ENCODE measurements at regions not wholly inside any gene's neighbourhood (a gene's known extent, or its start where the extent isn't known, plus 50 kb on each side); places are given as distances from the start of the nearest gene placed in this dataset.

DNA sequence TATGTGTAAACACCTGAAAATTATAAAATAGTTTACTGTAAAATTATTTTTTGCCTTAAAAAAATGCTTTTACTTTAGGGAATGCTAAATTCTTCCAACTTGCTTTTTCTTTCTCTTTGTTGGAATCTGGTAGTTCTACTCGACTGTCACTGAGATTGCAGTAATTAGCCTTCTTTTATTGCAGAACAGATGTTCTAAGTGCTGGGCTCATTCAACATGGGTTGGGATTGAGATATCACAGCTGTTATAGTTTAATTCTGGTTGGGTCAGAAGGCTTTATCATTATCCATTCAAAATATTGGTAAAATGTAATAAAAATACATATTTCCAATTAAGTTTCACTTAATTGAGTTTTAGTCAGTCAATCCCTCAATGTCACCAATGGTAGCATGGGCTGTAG lies 686.7 kb downstream of the CDH18 start:
- Histone ChIP-seq H3K23me2 (ENCODE audit: low read depth, low read length) (no peaks in the 10 kb centered on the region), H4K20me1 (replicated peaks in 1 of 2; ENCODE audit: control insufficient read depth in 1 of 2, insufficient read depth in 2 of 2, low read length in 2 of 2) (no peaks in the 10 kb centered on the region), H2AFZ (ENCODE audit: low read length) (no peak overlapping the region), H2BK12ac (ENCODE audit: low read depth, low read length) (no peak overlapping the region), H3K56ac (replicated peaks; ENCODE audit: insufficient read length, low read depth, low read length) (no peak overlapping the region), H4K91ac (replicated peaks; ENCODE audit: insufficient read length, low read length) (no peak overlapping the region), H2BK20ac (ENCODE audit: low read length) (no peak overlapping the region), H4K5ac (ENCODE audit: insufficient read length, low read depth, low read length) (no peak overlapping the region), H2BK5ac (ENCODE audit: low read depth, low read length) (no peak overlapping the region), H3K79me2 (ENCODE audit: control insufficient read depth in 1 of 2, insufficient read depth in 2 of 2, low read length in 2 of 2) (no peaks in the 10 kb centered on the region), H2BK15ac (ENCODE audit: low read length) (no peak overlapping the region), H3K18ac (ENCODE audit: extremely low read depth, low read length) (no peak overlapping the region), H3K23ac (ENCODE audit: insufficient read length) (no peak overlapping the region), H3K14ac (ENCODE audit: insufficient read length) (no peak overlapping the region), H3K4me2 (ENCODE audit: insufficient read depth in 1 of 2, low read depth in 2 of 2, low read length in 2 of 2) (no peak overlapping the region), H4K8ac (ENCODE audit: extremely low read depth, insufficient read depth, low read length) (no peak overlapping the region), H3K27me3 (replicated peaks in 1 of 4; ENCODE audit: control insufficient read depth in 3 of 4, extremely low read depth in 1 of 4, insufficient read depth in 3 of 4, low read length in 3 of 4) (no peaks in the 10 kb centered on the region), H3K79me1 (ENCODE audit: low read depth, low read length) (no peaks in the 10 kb centered on the region), H3K9me3 (ENCODE audit: insufficient read depth in 2 of 2, low read depth in 1 of 2, low read length in 1 of 2) (no peaks in the 10 kb centered on the region), H2AK5ac (ENCODE audit: low read depth, low read length) (no peak overlapping the region), H3K4me1 (replicated peaks in 1 of 4; ENCODE audit: control insufficient read depth in 3 of 4, insufficient read depth in 4 of 4, low read length in 3 of 4) (no peaks in the 10 kb centered on the region), H2BK120ac (replicated peaks; ENCODE audit: low read depth, low read length) (no peak overlapping the region), H3K27ac (ENCODE audit: low read depth, low read length) (no peak overlapping the region), H3K36me3 (ENCODE audit: control insufficient read depth in 2 of 4, insufficient read depth in 4 of 4, low read length in 3 of 4) (no peaks in the 10 kb centered on the region), H3K4ac (replicated peaks; ENCODE audit: insufficient read length, low read depth, low read length) (no peak overlapping the region), H3K9ac (replicated peaks in 1 of 4; ENCODE audit: extremely low read depth in 1 of 4, low read depth in 3 of 4, low read length in 3 of 4) (no peak overlapping the region), H3K4me3 (ENCODE audit: extremely low read depth in 1 of 4, insufficient read depth in 2 of 4, low read depth in 3 of 4, low read length in 4 of 4) (no peak overlapping the region)
- no peak for FAIRE-seq
- CTCF ChIA-PET (ENCODE audit: partially characterized antibody) = no interaction called here
- no peak for DNase-seq (ENCODE audit: low read depth in 1 of 2, low spot score in 2 of 2)
- POLR2A ChIA-PET (ENCODE audit: partially characterized antibody) = no interaction called here
- 93% methylated on average over 1 of the region's 1 CpG; no CpG with 5 or more reads in 1 of the 2 experiments for WGBS, 2 experiments (ENCODE audit: extremely low coverage in 1 of 2, insufficient coverage in 1 of 2, insufficient read length in 1 of 2, insufficient replicate concordance in 2 of 2, low coverage in 1 of 2, low lambda C conversion rate in 2 of 2, missing lambda C conversion rate in 1 of 2)
- TF ChIP-seq RXRA (IDR thresholded peaks at IDR 0.05; ENCODE audit: insufficient read depth, low read depth, low read length) = no peak
- no peak for TF ChIP-seq YY1 (IDR thresholded peaks at IDR 0.05; ENCODE audit: low read depth, low read length)
- no peak for TF ChIP-seq RNF2 (IDR thresholded peaks at IDR 0.05; ENCODE audit: borderline replicate concordance, low read depth, low read length, missing control alignments, poor library complexity, severe bottlenecking)
- TF ChIP-seq TBP (IDR thresholded peaks at IDR 0.05; ENCODE audit: low read depth, low read length) = no peak
- TF ChIP-seq SIRT6 (IDR thresholded peaks at IDR 0.05; ENCODE audit: low read length) = no peak
- TF ChIP-seq RFX5 (IDR thresholded peaks at IDR 0.05; ENCODE audit: borderline replicate concordance, low read depth, low read length) = no peak

Measured in H1 (cell line).